Upper lobe of left lung (tissue), 6 donors: ENCODE measurements at regions not wholly inside any gene's neighbourhood (a gene's known extent, or its start where the extent isn't known, plus 50 kb on each side); places are given as distances from the start of the nearest gene placed in this dataset.

Source experiments
- ATAC-seq, 2 donors: fragments of 200-7000 bp; cut with Tn5 transposase; one replicate each; pipeline ENCODE4 v1.9.1; 2022; ENCODE audit warnings: mild to moderate bottlenecking in 2 of 2, moderate library complexity in 2 of 2; ENCODE audit not compliant: low FRiP score in 2 of 2
- DNase-seq, 2 donors: peaks; one replicate each; pipeline ENCODE4 v3.0.0-alpha.2; 2019 to 2020
- H3K27ac ChIP-seq, 4 donors: fragments of 200-600 bp; sonication (generic); one replicate each; pipeline ENCODE4 v1.5.1; 2016 to 2019
- H3K27me3 ChIP-seq, 4 donors: fragments of 200-600 bp; sonication (generic); one replicate each; pipeline ENCODE4 v1.5.1; 2017 to 2019
- H3K36me3 ChIP-seq, 4 donors: fragments of 200-600 bp; sonication (generic); one replicate each; pipeline ENCODE4 v1.5.1; 2016 to 2019
- H3K4me1 ChIP-seq, 4 donors: fragments of 200-600 bp; sonication (generic); one replicate each; pipeline ENCODE4 v1.5.1; 2018 to 2019
- H3K4me3 ChIP-seq, 4 donors: fragments of 200-600 bp; sonication (generic); one replicate each; pipeline ENCODE4 v1.5.1; 2017 to 2019; ENCODE audit warnings: mild to moderate bottlenecking in 2 of 4, moderate library complexity in 1 of 4
- H3K9me3 ChIP-seq, 4 donors: fragments of 200-600 bp; sonication (generic); one replicate each; pipeline ENCODE4 v1.5.1; 2018 to 2019
- CTCF ChIP-seq, 6 experiments: fragments of 450-650 bp in 4 of 6; fragments of 200-600 bp in 2 of 6; sonication (generic) in 2 of 6; IDR thresholded peaks; one replicate each; pipeline ENCODE4 v1.5.1; 2016 to 2019; ENCODE audit warnings: antibody characterized with exemption in 6 of 6
- EP300 ChIP-seq, 4 donors: sonication (generic); formaldehyde crosslinking; IDR thresholded peaks; one replicate each; pipeline ENCODE4 v1.5.1; 2017; ENCODE audit warnings: antibody characterized with exemption in 4 of 4, control low read depth in 2 of 4
- POLR2A ChIP-seq, 4 donors: fragments of 450-650 bp; IDR thresholded peaks; one replicate each; pipeline ENCODE4 v1.5.1; 2016 to 2017; ENCODE audit warnings: antibody characterized with exemption in 4 of 4, mild to moderate bottlenecking in 2 of 4
- POLR2AphosphoS5 ChIP-seq, 2 donors: sonication (generic); formaldehyde crosslinking; IDR thresholded peaks; one replicate each; pipeline ENCODE4 v1.5.1; 2017; ENCODE audit warnings: antibody characterized with exemption in 2 of 2
- WGBS, 2 donors: methylation state at CpG; one replicate each; pipeline ENCODE4 v1.1.5; 2017 to 2018; 5-methylcytosine and 5-hydroxymethylcytosine counted together
- donor health status: DM: no; HTN: no; CAD: no; lungs with moderate emphysema.
- donor health status: DM: no; HTN: yes; CAD: no; lungs with severe emphysema.

GRCh38 chr14:42241101-42241500 lies 634.4 kb downstream of the LRFN5 start:
- no peaks in the 10 kb centered on the region for H3K9me3 ChIP-seq
- H3K27me3 ChIP-seq: no peaks in the 10 kb centered on the region
- no peak for TF ChIP-seq POLR2A (IDR thresholded peaks at IDR 0.05)
- no peak for DNase-seq
- no peaks in the 10 kb centered on the region for H3K4me1 ChIP-seq
- H3K36me3 ChIP-seq: no peaks in the 10 kb centered on the region
- H3K4me3 ChIP-seq: no peak overlapping the region
- 64 to 73% methylated on average over 2 of the region's 2 CpGs for WGBS, 2 donors
- no peak for ATAC-seq
- H3K27ac ChIP-seq: no peak overlapping the region

- Histone ChIP-seq H3K4me3 (no peak overlapping the region), H3K27me3 (no peaks in the 10 kb centered on the region), H3K27ac (no peak overlapping the region), H3K9me3 (no peaks in the 10 kb centered on the region), H3K4me1 (no peaks in the 10 kb centered on the region), H3K36me3 (no peaks in the 10 kb centered on the region)
- TF ChIP-seq POLR2AphosphoS5 (IDR thresholded peaks at IDR 0.05): no peak
- TF ChIP-seq EP300 (IDR thresholded peaks at IDR 0.05): no peak
- no peak for TF ChIP-seq POLR2A (IDR thresholded peaks at IDR 0.05)
- TF ChIP-seq CTCF (IDR thresholded peaks at IDR 0.05): no peak
- no peak for DNase-seq
- no peak for ATAC-seq
- 79 to 81% methylated on average over 3 of the region's 3 CpGs for WGBS, 2 donors
Measured at GRCh38 chr14:42229976-42230375, 623.3 kb downstream of the LRFN5 start.

- Histone ChIP-seq H3K4me3 (no peak overlapping the region), H3K9me3 (no peaks in the 10 kb centered on the region), H3K27me3 (no peaks in the 10 kb centered on the region), H3K4me1 (no peaks in the 10 kb centered on the region), H3K27ac (no peak overlapping the region), H3K36me3 (no peaks in the 10 kb centered on the region)
- TF ChIP-seq CTCF (IDR thresholded peaks at IDR 0.05) (no peak), POLR2AphosphoS5 (IDR thresholded peaks at IDR 0.05) (no peak), EP300 (IDR thresholded peaks at IDR 0.05) (no peak), POLR2A (IDR thresholded peaks at IDR 0.05) (no peak)
- ATAC-seq (peak; percentile 10 to 51), DNase-seq (peak in 1 of 2 donors; percentile 20)
- WGBS, 2 donors: 74 to 82% methylated on average over 3 to 6 of the region's 6 CpGs
Measured at GRCh38 chr14:42229294-42229693, 622.6 kb downstream of the LRFN5 start.

- TF ChIP-seq POLR2AphosphoS5 (IDR thresholded peaks at IDR 0.05) (no peak), EP300 (IDR thresholded peaks at IDR 0.05) (no peak), CTCF (IDR thresholded peaks at IDR 0.05) (no peak), POLR2A (IDR thresholded peaks at IDR 0.05) (no peak)
- WGBS, 2 donors: 80 to 92% methylated on average over 5 to 7 of the region's 7 CpGs
- Histone ChIP-seq H3K9me3 (no peaks in the 10 kb centered on the region), H3K36me3 (no peaks in the 10 kb centered on the region), H3K4me1 (no peaks in the 10 kb centered on the region), H3K27ac (no peak overlapping the region), H3K27me3 (no peaks in the 10 kb centered on the region), H3K4me3 (no peak overlapping the region)
- ATAC-seq: no peak
- DNase-seq: peak in 1 of 2 donors; percentile 17
Measured at GRCh38 chr14:42228611-42229010, 621.9 kb downstream of the LRFN5 start.

GRCh38 chr14:42224053-42224888 lies 617.6 kb downstream of the LRFN5 start:
- no peaks in the 10 kb centered on the region for H3K4me1 ChIP-seq
- H3K27ac ChIP-seq: no peak overlapping the region
- DNase-seq (no peak), ATAC-seq (peak in 1 of 2 donors; percentile 78)
- H3K27me3 ChIP-seq: no peaks in the 10 kb centered on the region
- no peak overlapping the region for H3K4me3 ChIP-seq
- TF ChIP-seq CTCF (IDR thresholded peaks at IDR 0.05): peak in 5 of 6 experiments; percentile 29 to 55 (median 49)
- TF ChIP-seq EP300 (IDR thresholded peaks at IDR 0.05): no peak
- no peak for TF ChIP-seq POLR2AphosphoS5 (IDR thresholded peaks at IDR 0.05)
- H3K9me3 ChIP-seq: no peaks in the 10 kb centered on the region
- WGBS, 2 donors: 50 to 56% methylated on average over 2 of the region's 2 CpGs
- no peaks in the 10 kb centered on the region for H3K36me3 ChIP-seq
